ENCODE measurements at regions not wholly inside any gene's neighbourhood (a gene's known extent, or its start where the extent isn't known, plus 50 kb on each side); places are given as distances from the start of the nearest gene placed in this dataset.

DNA sequence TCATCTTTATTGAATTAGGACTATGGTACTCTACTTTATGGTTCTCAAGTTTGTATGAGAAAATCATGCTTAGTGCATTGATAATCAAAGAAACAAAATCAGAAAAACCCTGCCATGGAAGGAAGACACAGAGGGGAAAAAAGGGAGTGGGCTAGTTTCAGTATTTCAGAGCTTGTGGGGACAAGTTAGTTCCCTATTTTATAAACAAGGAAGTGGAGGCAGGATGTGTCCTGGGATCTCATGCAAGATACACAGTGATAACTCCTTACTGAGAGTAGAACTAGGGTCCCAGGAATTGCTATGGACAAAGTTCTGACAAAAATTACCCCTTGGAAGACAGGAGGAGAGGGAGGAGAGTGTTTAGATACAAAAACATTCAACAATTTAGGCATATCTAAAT, 1277.3 kb downstream of the UQCRFS1 start:
- CTCF ChIA-PET = no interaction called here
- no peak overlapping the region for H3K4me3 Mint-ChIP-seq (ENCODE audit: low read depth, unreplicated experiment)
- H3K27me3 Mint-ChIP-seq (ENCODE audit: unreplicated experiment) = no peaks in the 10 kb centered on the region
- TF ChIP-seq CTCF (IDR thresholded peaks at IDR 0.05; ENCODE audit: unreplicated experiment) = no peak
- no peaks in the 10 kb centered on the region for H3K9me3 Mint-ChIP-seq (ENCODE audit: low read depth, unreplicated experiment)
- DNase-seq = no peak
- intact Hi-C loops (cut with micrococcal nuclease; ENCODE audit: unreplicated experiment) = no loop called here
- H3K27ac Mint-ChIP-seq (ENCODE audit: unreplicated experiment) = no peak overlapping the region
- H3K36me3 Mint-ChIP-seq (ENCODE audit: insufficient read depth, unreplicated experiment) = no peaks in the 10 kb centered on the region
- no TSS peak for BruUV-seq (replicated peaks)
- H3K4me1 Mint-ChIP-seq (ENCODE audit: low read depth, unreplicated experiment) = no peaks in the 10 kb centered on the region

DNA sequence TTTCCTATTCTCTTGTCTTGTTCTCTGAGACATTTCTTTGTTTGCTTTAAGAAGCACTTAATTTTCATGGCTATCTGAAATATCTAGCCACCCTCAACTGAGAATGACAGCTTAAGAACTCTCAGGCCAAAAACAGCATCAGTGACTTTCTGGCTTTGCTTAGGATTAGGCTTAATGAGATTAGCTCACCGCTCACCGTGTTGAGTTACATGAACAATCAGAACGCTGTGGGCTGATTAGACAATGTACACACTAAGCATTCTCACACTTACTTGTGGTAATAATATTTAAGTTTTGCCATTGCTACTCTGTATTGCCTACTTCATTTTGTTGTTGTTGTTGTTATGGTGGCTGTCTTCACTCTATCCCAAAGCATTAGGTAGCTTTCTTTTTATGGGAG, 1283.6 kb downstream of the UQCRFS1 start:
- CTCF ChIA-PET = no interaction called here
- Mint-ChIP-seq H3K4me3 (ENCODE audit: low read depth, unreplicated experiment) (no peak overlapping the region), H3K9me3 (ENCODE audit: low read depth, unreplicated experiment) (peaks cover 4% of the 10 kb centered on the region)

DNA sequence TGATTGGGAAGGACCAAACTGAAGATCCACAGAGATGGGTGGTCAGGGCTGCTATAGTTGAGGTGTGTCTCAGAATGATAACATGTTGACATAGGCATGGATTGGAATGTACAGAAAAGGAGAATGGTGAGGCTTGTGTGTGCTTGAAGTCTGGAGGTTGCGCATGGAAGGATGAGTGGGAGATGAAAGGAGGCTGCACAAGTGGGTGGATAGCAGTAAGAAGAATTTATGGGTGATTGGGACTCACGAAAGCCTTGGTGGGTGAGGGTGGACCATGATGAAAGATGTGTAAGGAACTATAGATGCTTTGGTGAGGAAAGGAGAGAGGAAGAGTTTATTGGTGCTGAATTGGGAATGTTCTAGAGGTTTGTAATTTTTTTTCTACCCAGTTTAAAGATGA, 1287.7 kb downstream of the UQCRFS1 start:
- H3K9me3 Mint-ChIP-seq (ENCODE audit: low read depth, unreplicated experiment) = peaks cover 11% of the 10 kb centered on the region
- BruUV-seq (replicated peaks) = no TSS peak
- CTCF ChIA-PET = interaction anchor here (0.6 kb wide), 1 partner anchor 981 kb away, joined by 3 read pairs; no protein-coding TSS in a partner anchor
- DNase-seq = no peak
- TF ChIP-seq CTCF (IDR thresholded peaks at IDR 0.05; ENCODE audit: unreplicated experiment) = no peak
- no peaks in the 10 kb centered on the region for H3K27me3 Mint-ChIP-seq (ENCODE audit: unreplicated experiment)
- no peak overlapping the region for H3K4me3 Mint-ChIP-seq (ENCODE audit: low read depth, unreplicated experiment)
- H3K27ac Mint-ChIP-seq (ENCODE audit: unreplicated experiment) = no peak overlapping the region
- H3K36me3 Mint-ChIP-seq (ENCODE audit: insufficient read depth, unreplicated experiment) = no peaks in the 10 kb centered on the region
- no peaks in the 10 kb centered on the region for H3K4me1 Mint-ChIP-seq (ENCODE audit: low read depth, unreplicated experiment)
- intact Hi-C loops (cut with micrococcal nuclease; ENCODE audit: unreplicated experiment) = no loop called here

More for the DNA sequence above, 1283.6 kb downstream of the UQCRFS1 start:
- no peaks in the 10 kb centered on the region for H3K36me3 Mint-ChIP-seq (ENCODE audit: insufficient read depth, unreplicated experiment)
- H3K27me3 Mint-ChIP-seq (ENCODE audit: unreplicated experiment) = no peaks in the 10 kb centered on the region
- H3K27ac Mint-ChIP-seq (ENCODE audit: unreplicated experiment) = no peak overlapping the region
- no peak for DNase-seq
- no peaks in the 10 kb centered on the region for H3K4me1 Mint-ChIP-seq (ENCODE audit: low read depth, unreplicated experiment)
- intact Hi-C loops (cut with micrococcal nuclease; ENCODE audit: unreplicated experiment) = no loop called here
- TF ChIP-seq CTCF (IDR thresholded peaks at IDR 0.05; ENCODE audit: unreplicated experiment) = no peak
- BruUV-seq (replicated peaks) = no TSS peak

- Mint-ChIP-seq H3K27me3 (ENCODE audit: unreplicated experiment) (no peaks in the 10 kb centered on the region), H3K27ac (ENCODE audit: unreplicated experiment) (no peak overlapping the region), H3K9me3 (ENCODE audit: low read depth, unreplicated experiment) (peaks cover 16% of the 10 kb centered on the region), H3K36me3 (ENCODE audit: insufficient read depth, unreplicated experiment) (no peaks in the 10 kb centered on the region), H3K4me1 (ENCODE audit: low read depth, unreplicated experiment) (no peaks in the 10 kb centered on the region), H3K4me3 (ENCODE audit: low read depth, unreplicated experiment) (no peak overlapping the region)
- CTCF ChIA-PET = no interaction called here
- no TSS peak for BruUV-seq (replicated peaks)
- no peak for TF ChIP-seq CTCF (IDR thresholded peaks at IDR 0.05; ENCODE audit: unreplicated experiment)
- no peak for DNase-seq
- intact Hi-C loops (cut with micrococcal nuclease; ENCODE audit: unreplicated experiment) = no loop called here
These were observed 1290.0 kb downstream of the UQCRFS1 start for GRCh38 chr19:27922970-27923369.

DNA sequence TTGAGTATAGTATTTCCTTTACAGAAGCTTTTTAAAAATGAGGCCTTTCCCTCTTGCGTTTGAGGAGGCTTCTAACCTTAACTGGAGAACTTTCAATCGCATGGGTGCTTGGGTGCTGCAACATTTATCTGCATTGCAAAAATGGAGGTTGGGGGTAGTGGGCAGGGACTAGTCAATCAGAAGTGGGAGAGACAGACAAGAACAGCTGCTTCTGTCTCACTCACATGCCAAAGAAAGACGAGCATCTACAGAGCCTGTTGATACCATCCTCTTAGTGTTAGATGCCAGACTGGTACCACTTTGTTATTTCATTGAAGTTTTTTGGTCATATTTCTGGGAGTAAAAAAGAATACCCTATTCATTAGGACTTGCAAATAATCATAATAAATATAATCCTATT, 1292.2 kb downstream of the UQCRFS1 start:
- Mint-ChIP-seq H3K27ac (ENCODE audit: unreplicated experiment) (no peak overlapping the region), H3K27me3 (ENCODE audit: unreplicated experiment) (no peaks in the 10 kb centered on the region), H3K9me3 (ENCODE audit: low read depth, unreplicated experiment) (peaks cover 16% of the 10 kb centered on the region), H3K4me3 (ENCODE audit: low read depth, unreplicated experiment) (no peak overlapping the region), H3K4me1 (ENCODE audit: low read depth, unreplicated experiment) (no peaks in the 10 kb centered on the region), H3K36me3 (ENCODE audit: insufficient read depth, unreplicated experiment) (no peaks in the 10 kb centered on the region)
- no TSS peak for BruUV-seq (replicated peaks)
- TF ChIP-seq CTCF (IDR thresholded peaks at IDR 0.05; ENCODE audit: unreplicated experiment) = no peak
- intact Hi-C loops (cut with micrococcal nuclease; ENCODE audit: unreplicated experiment) = no loop called here
- CTCF ChIA-PET = no interaction called here
- no peak for DNase-seq

All from Calu3 (cell line).